ENCODE measurements at regions not wholly inside any gene's neighbourhood (a gene's known extent, or its start where the extent isn't known, plus 50 kb on each side); places are given as distances from the start of the nearest gene placed in this dataset.

DNA sequence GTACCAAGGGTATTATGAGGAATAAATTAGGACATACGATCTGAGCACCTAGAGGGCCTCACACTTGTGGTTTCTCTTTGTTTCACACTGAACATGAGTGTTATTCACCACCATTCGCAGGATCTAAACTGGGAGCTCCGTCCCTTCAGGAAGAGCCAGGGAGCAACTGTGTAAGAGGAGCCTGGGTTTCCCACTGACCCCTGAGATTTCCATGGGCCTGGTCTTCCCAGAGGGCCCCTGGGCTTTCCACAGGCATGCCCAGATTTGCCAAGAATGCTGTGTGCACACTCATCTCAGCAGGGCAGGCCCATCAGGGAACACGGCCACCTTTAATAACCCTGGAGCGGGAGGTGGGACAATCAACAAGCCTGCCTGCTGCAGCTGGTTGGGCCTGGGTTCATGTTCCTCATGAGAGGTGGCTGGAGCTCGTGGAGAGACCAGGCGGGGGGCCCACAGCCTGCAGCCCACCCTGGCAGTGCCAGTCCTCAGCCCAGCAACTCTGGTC is 416.8 kb upstream of the MYT1L start:
- H3K4me3 ChIP-seq, result no peak overlapping the region
- H3K27me3 ChIP-seq (ENCODE audit: insufficient read depth in 3 of 3, low read length in 2 of 3), result no peaks in the 10 kb centered on the region
- H3K36me3 ChIP-seq (ENCODE audit: insufficient read depth in 1 of 2, low read depth in 1 of 2), result no peaks in the 10 kb centered on the region
- H3K4me1 ChIP-seq, result peaks cover 9% of the 10 kb centered on the region
- no peak for DNase-seq
- 83 to 84% (median 84%) methylated on average over 7 of the region's 7 CpGs for WGBS, 3 donors
- H3K9me3 ChIP-seq, result no peaks in the 10 kb centered on the region
- TF ChIP-seq, protein P1, sequence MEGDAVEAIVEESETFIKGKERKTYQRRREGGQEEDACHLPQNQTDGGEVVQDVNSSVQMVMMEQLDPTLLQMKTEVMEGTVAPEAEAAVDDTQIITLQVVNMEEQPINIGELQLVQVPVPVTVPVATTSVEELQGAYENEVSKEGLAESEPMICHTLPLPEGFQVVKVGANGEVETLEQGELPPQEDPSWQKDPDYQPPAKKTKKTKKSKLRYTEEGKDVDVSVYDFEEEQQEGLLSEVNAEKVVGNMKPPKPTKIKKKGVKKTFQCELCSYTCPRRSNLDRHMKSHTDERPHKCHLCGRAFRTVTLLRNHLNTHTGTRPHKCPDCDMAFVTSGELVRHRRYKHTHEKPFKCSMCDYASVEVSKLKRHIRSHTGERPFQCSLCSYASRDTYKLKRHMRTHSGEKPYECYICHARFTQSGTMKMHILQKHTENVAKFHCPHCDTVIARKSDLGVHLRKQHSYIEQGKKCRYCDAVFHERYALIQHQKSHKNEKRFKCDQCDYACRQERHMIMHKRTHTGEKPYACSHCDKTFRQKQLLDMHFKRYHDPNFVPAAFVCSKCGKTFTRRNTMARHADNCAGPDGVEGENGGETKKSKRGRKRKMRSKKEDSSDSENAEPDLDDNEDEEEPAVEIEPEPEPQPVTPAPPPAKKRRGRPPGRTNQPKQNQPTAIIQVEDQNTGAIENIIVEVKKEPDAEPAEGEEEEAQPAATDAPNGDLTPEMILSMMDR (IDR thresholded peaks at IDR 0.05), result no peak
- ATAC-seq, result no peak
- no peak overlapping the region for H3K27ac ChIP-seq
- intact Hi-C loops (cut with DNase I), result no loop called here

DNA sequence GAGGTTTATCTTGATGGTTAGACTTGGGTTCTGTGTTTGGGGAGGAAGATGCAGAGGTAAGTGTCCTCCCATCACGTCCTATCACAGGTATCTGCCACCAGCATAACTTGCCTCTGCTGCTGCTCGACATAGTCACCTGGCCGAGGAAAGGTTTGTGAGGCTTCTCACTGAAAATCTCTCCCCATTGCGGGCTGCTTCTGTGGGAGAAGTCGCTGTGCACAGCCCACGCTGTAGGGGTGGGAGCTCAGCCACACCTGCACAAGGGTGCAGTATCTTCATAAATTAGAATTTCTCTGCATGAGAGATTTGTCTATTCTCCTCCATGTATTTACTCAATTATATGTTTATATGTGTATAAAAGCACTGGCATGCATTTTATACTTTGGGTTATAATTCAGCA is 415.7 kb upstream of the MYT1L start:
- H3K36me3 ChIP-seq (ENCODE audit: insufficient read depth in 1 of 2, low read depth in 1 of 2), result no peaks in the 10 kb centered on the region
- 92 to 94% (median 93%) methylated on average over 6 of the region's 6 CpGs for WGBS, 3 donors
- no peak for ATAC-seq
- intact Hi-C loops (cut with DNase I), result no loop called here
- no peak for DNase-seq
- TF ChIP-seq, protein P1 (IDR thresholded peaks at IDR 0.05), result no peak
- H3K9me3 ChIP-seq, result no peaks in the 10 kb centered on the region
- no peaks in the 10 kb centered on the region for H3K27me3 ChIP-seq (ENCODE audit: insufficient read depth in 3 of 3, low read length in 2 of 3)
- H3K4me3 ChIP-seq, result no peak overlapping the region
- no peak overlapping the region for H3K27ac ChIP-seq
- peaks cover 9% of the 10 kb centered on the region for H3K4me1 ChIP-seq

DNA sequence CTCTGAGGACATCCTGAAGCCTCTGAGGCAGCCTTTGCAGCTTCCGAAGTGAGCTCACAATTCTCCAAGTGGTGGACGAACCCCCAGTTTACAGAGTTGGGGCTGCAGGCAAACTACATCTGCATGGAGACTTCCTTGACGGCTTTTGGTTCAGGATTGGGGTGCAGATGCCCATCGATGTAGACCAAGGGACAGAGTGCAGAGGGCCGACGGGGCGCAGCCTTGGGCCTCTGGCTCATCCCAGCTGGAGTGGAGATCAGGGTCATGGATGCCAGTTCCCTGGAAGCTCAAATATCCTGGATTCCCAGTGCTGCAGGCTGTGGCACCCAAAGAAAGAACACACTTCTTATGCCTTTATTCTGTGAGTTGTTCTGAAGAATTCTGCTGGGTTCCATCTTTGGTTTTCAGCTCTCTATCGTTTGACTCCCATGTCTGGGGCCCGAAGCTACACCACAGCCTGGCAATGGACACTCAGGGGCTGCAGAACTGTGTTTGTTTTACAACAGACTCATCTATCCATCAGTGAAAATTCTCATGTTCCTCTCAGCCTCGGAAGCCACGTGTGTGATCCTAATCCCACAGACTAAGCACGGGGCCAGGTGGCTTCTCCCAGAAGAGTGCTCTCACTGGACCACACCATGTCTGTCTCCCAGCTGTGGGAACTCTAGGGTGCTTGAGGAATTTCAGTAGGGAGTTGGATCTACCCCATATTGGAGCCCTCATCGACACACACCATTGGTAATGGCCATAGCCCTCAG is 414.1 kb upstream of the MYT1L start:
- no peaks in the 10 kb centered on the region for H3K9me3 ChIP-seq
- H3K27me3 ChIP-seq (ENCODE audit: insufficient read depth in 3 of 3, low read length in 2 of 3), result no peaks in the 10 kb centered on the region
- intact Hi-C loops (cut with DNase I), result no loop called here
- WGBS, 3 donors, result 84 to 90% (median 87%) methylated on average over 13 of the region's 13 CpGs
- no peak for DNase-seq
- peaks cover 9% of the 10 kb centered on the region for H3K4me1 ChIP-seq
- no peak for ATAC-seq
- TF ChIP-seq, protein P1 (IDR thresholded peaks at IDR 0.05), result no peak
- no peaks in the 10 kb centered on the region for H3K36me3 ChIP-seq (ENCODE audit: insufficient read depth in 1 of 2, low read depth in 1 of 2)
- no peak overlapping the region for H3K27ac ChIP-seq
- no peak overlapping the region for H3K4me3 ChIP-seq

DNA sequence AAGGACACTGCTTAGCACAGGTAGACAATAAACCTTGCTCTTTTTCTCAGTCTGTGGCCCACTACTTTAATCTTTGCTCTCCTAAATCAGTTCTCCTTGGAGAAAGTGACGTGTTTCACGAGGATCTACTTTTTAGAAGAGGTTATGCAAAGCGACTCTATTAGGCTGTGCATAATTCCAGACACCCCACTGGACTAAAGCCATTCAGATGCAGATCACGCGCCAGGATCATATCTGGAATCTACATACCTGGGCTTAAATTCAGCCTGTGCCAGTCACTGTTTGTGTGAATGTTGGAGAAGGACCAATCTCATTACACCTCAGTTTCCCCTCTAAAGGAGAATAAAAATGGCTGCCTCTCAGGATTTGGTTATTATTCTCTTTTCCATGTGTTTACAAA is 413.0 kb upstream of the MYT1L start:
- no peaks in the 10 kb centered on the region for H3K27me3 ChIP-seq (ENCODE audit: insufficient read depth in 3 of 3, low read length in 2 of 3)
- no peaks in the 10 kb centered on the region for H3K36me3 ChIP-seq (ENCODE audit: insufficient read depth in 1 of 2, low read depth in 1 of 2)
- no peak for ATAC-seq
- TF ChIP-seq, protein P1 (IDR thresholded peaks at IDR 0.05), result no peak
- DNase-seq, result no peak
- 74 to 83% (median 74%) methylated on average over 5 of the region's 5 CpGs for WGBS, 3 donors
- intact Hi-C loops (cut with DNase I), result no loop called here
- H3K4me3 ChIP-seq, result no peak overlapping the region
- no peaks in the 10 kb centered on the region for H3K9me3 ChIP-seq
- peaks cover 9% of the 10 kb centered on the region for H3K4me1 ChIP-seq
- no peak overlapping the region for H3K27ac ChIP-seq

DNA sequence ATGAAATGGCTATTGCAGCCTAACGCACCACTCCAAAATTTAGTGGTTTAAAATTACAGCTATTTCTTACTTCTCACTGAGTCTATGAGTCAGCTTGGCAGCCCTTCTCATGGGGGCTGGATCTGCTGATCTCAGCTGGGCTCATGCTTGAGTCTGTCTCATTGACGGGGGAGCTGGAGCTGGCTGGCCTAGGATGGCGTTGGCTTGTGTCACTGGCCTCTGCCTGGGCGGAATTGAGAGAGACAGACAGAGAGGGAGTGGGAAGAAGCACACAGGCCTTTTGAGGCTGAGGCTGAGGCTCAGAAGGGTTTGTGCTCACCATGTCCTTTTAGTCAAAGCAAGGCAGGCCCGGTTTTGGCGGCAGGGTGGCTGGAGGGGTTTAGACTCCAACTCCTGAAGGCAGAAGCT is 412.1 kb upstream of the MYT1L start:
- DNase-seq (peak; percentile 83 to 88), ATAC-seq (peak; percentile 94 to 99 (median 96))
- WGBS, 3 donors, result 28 to 36% (median 31%) methylated on average over 6 of the region's 6 CpGs
- Histone ChIP-seq H3K9me3 (no peaks in the 10 kb centered on the region), H3K36me3 (ENCODE audit: insufficient read depth in 1 of 2, low read depth in 1 of 2) (no peaks in the 10 kb centered on the region), H3K27ac (no peak overlapping the region), H3K27me3 (ENCODE audit: insufficient read depth in 3 of 3, low read length in 2 of 3) (no peaks in the 10 kb centered on the region), H3K4me1 (peaks cover 9% of the 10 kb centered on the region), H3K4me3 (no peak overlapping the region)
- intact Hi-C loops (cut with DNase I), result no loop called here
- TF ChIP-seq, protein P1 (IDR thresholded peaks at IDR 0.05), result no peak
